PC-3 (cell line): ENCODE measurements at regions not wholly inside any gene's neighbourhood (a gene's known extent, or its start where the extent isn't known, plus 50 kb on each side); places are given as distances from the start of the nearest gene placed in this dataset.

Experiments
- EZH2 ChIP-seq: fragments of 300-600 bp; sonication (generic); IDR thresholded peaks from one replicate; pipeline ENCODE4 v1.6.1; 2017; ENCODE audit warnings: antibody characterized with exemption, mild to moderate bottlenecking, low read length; ENCODE audit not compliant: unreplicated experiment
- TF ChIP-seq, protein P1 (sequence below): fragments of 300-600 bp; sonication (generic); conservative IDR thresholded peaks from 2 replicates; pipeline ENCODE4 v1.5.1; 2017; ENCODE audit warnings: antibody characterized with exemption, low read depth, mild to moderate bottlenecking, low read length

DNA sequence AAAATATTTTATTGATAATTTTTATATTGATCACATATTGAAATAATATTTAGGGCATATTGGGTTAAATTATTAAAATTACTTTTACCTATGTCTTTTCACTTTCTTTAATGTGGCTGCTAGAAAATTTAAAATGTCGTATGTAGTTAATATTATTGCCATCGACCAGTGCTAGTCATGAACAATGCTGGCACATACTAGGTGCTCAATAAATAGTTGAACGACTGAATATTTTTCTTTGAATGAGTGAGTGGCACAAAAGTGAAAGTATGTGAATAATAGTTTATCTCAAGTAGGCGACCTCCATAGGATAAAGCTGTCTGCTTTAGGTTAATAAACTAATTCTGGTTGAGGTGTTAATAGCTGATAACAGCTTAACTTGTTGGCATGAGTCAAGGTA, 150.8 kb upstream of the FGGY start:
- no peak for TF ChIP-seq EZH2
- TF ChIP-seq, protein P1, sequence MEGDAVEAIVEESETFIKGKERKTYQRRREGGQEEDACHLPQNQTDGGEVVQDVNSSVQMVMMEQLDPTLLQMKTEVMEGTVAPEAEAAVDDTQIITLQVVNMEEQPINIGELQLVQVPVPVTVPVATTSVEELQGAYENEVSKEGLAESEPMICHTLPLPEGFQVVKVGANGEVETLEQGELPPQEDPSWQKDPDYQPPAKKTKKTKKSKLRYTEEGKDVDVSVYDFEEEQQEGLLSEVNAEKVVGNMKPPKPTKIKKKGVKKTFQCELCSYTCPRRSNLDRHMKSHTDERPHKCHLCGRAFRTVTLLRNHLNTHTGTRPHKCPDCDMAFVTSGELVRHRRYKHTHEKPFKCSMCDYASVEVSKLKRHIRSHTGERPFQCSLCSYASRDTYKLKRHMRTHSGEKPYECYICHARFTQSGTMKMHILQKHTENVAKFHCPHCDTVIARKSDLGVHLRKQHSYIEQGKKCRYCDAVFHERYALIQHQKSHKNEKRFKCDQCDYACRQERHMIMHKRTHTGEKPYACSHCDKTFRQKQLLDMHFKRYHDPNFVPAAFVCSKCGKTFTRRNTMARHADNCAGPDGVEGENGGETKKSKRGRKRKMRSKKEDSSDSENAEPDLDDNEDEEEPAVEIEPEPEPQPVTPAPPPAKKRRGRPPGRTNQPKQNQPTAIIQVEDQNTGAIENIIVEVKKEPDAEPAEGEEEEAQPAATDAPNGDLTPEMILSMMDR: no peak
